G401.6 (cell line): ENCODE measurements at regions not wholly inside any gene's neighbourhood (a gene's known extent, or its start where the extent isn't known, plus 50 kb on each side); places are given as distances from the start of the nearest gene placed in this dataset.

Source experiments
- FAIRE-seq: peaks from 2 replicates; lab custom pipeline; 2012; peaks lifted over from hg19 to GRCh38; lab: Jason Lieb, UNC

DNA sequence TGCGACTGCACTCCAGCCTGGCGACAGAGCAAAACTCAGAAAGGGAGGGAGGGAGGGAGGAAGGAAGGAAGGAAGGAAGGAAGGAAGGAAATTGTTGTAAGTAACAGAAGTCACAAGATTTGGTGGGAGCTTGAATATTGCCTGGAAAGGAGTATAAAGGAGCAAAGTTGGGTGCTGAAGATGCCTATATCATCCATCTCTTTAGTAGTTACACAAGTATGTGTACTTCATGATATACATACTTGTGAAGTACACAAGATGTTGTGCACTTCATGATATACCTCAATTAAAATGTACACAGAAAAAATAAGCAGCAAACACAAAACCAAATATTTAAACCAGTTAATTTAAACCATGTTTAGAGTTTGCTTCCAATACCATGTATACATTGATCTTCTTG lies 1223.8 kb downstream of the SORCS3 start:
- FAIRE-seq = no peak

DNA sequence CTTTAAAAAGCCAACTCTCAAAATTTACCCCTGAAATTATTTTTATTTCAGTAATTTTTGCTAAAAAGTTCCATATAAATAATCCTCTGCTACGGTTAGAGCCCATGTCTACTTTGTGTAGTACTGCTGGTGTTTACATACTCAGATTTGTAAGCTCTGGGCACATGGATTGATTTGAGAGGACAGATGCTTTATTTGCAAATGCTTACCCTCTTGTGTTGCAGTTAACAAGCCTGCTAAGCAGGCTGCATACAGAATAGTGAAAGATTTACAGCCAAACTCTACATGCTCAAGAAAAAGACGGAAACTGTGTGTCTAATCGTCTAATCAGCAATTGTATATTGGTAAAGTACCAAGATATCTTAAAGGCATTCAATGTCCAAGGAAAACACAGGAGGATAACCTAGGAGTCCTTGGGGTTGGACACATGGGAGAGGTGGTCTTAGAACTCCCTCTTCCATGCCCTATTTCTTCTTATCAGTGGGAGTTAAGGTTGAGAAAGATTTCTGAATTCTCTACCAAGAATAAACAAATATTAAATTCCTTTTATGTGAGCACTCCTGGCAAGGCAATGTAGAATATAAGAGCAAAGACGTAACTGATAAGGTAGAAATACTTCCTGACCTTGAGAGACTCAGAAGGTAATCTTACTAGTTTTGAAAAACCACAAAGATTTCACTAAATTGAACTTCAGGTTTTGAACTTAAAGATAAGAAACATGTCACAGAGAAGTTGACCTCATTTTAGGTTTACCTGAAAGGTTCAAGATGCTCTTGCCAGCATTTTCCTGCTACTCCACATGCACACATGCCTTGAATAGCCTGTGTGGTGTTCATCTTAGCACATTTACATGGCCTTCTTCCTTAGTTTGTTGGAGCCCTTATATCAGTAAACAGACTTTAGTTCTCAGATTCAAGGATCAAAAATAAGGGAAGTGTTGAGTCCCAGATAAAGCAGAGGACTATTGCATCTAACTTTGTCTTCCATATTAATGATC lies 1216.5 kb downstream of the SORCS3 start:
- no peak for FAIRE-seq

DNA sequence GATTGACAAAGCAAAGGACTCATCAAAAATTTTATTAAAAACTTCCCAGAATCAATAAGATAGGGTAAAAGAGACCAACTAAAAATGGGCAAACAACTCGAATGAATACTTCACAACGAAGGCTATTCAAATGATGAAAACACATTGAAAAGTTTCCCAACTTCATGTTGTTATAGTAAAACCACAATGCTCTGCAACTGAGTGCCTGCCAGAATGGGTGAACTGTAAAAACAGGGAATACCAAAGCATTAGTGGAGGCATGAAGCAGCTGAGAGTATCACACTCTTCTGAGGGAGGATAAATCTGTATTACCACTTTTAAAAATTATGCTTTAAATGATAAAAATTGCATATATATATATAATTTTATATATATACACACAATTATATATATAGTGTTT lies 1214.7 kb downstream of the SORCS3 start:
- no peak for FAIRE-seq

DNA sequence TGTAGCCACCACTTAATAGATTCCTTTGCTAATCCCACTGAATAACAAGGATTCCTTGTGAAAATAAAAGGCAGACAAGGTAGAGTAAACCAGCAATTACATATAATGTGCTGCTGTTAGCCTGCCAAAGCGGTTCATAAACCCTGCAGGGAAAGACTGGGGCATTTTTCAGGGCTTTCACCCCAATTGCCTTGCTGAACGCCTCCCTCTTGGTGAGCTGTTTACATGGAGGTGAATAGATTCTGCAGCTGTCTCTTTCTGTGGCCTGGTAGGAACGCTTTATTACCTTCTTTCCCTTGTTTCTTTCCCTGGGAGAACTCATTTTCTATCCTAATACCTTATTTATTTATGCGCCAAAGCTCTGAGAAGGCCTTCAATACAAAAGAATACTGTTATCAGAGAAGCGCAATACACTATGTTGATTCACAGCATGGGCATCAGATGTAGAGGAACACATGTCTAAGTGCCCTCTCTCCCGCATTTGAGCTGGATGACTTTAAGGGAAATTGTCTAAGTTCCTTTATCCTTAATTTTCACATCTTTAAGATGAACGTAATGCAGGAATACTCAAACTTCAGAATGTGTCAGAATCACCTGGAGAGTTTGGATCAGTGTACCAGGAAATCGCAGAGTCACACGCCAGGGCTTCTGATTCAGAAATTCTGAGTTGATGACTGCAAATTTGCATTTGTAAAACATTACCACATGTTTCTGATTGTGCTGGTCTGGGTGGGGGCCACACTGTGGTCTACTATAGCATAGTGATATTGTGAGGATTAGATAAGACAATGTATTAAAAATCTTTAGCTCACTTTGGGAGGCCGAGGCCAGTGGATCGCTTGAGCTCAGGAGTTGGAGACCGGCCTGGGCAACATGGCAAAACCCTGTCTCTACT lies 1203.8 kb downstream of the SORCS3 start:
- no peak for FAIRE-seq

DNA sequence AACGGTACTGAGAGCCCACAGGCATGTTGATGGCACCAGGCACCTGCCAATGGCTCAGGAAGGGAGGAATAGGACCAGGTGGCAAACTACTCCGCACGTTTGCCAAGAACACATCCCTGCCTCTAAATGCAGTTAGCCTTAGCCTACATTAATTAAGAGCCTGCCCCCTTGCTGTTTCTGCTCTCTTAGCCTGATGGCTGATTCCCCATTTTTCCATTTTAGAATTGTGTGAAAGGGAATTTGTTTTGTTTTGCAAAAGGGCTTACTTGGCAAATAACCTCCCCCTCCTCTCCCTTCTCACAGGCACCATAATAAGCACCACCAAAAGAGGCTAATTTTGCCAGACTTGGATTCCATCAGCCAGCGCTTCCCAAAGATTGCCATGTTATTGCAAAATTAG lies 1203.2 kb downstream of the SORCS3 start:
- FAIRE-seq = no peak

DNA sequence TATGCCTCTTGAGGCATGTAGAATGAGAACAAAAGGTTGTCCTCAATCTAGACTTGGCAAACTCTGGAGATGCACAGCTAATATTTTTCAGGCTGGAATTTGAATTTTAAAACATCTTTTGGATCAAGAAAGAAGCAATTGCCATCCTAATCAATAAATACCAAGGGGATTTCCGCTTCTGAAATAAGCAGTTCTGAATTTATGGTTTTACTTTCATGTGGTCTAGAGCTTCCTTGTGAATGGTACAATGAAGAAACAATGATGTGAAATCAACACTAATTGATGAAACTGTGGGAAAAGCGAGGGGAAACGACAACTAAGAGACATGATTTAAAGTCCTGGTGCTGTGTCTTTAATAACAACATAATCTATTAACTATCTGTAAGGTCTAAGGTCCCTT lies 1202.7 kb downstream of the SORCS3 start:
- no peak for FAIRE-seq

DNA sequence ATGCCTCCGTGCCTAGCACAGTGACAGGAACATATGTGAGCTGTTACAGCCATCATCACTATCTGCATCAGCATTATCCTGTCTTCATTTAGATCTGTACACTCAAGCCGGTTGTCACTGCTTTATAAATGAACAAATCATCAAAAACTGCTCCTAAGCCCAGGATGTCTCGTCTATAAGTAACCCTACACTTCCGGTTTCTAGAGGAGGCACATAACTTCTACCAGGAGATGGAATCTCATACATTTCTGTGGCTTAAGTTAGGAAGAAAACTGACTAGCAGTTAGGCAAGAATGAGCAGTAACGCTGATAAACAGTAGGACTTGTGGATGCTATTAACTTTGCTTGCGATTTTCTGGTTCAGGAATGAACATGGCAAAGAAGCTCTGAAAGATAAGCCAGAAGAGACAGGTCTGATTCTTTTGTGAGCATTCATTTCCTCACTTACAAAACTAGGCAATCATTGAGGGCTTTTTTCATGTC lies 1199.2 kb downstream of the SORCS3 start:
- no peak for FAIRE-seq

DNA sequence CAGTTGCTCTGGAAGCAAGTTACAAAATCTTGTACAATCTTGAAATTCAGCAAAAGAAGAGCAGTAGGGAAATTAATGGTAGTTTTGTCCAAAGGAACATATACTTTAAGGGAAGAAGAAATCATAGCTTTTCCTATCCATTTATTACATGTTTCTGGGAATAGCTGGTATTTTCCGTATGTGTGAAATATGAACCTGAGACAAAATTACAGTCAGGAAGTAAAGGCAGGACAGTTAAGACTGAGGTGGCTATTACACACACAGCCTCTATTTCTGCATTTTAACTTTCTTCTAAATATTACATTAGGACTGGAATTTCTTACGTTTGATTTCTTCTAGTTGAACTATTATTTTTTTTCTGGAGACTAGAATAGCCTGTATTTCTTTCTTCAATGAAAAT lies 1197.3 kb downstream of the SORCS3 start:
- no peak for FAIRE-seq

DNA sequence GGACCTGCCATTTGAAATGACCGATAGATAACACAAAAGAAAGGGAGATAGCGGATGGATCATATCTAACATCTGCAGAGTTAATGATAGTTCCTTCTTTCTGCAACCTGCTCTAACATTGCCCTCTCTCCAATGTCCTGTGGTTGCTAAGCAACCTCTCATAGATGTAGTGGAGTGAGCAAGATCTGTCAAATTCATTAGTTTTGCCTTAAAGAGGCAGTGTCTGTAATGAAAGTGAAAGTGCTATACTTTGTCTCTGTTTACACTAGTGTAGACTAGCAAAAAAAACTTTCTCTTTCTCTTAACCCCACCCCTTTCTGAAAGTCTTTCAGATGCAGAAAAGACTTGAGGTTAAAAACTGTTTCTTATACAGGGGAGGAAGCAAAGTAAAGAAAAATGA lies 1196.9 kb downstream of the SORCS3 start:
- no peak for FAIRE-seq

DNA sequence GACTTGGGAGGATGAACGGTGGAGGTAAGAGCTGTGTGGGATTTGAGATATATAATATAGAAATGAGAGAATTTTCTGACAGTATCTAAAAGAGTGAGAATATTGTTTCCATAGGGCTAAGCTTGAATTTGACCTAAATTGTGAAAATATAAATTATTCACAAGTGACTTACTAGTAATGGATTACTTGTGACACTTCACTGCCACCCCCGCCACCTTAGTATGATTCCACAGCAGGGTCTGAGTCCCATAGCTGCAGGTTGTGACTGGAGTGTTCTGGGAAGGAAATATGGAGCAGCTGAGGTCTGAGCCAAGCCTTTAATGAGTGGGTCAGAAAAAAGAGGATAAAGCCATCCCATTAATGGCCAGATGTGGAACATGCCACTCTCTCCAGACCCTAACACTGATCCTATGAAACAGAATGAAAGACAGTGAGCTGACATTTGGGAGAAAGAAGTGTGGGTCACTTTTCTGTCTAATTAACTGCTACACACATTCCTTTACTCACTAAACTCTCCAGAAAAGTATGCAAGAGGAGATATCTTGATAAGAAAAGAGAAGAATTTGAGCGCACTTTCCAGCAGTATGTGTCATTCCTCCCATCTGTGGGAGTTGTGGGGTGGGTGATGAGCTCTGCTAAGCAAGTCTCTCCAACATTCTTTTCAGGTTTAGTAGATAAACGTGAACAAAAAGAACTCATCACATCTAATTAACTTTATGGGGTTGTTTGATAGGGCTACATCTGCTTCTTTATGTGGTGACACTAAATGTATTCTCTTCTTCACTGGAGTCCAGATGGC lies 1193.4 kb downstream of the SORCS3 start:
- FAIRE-seq = no peak

DNA sequence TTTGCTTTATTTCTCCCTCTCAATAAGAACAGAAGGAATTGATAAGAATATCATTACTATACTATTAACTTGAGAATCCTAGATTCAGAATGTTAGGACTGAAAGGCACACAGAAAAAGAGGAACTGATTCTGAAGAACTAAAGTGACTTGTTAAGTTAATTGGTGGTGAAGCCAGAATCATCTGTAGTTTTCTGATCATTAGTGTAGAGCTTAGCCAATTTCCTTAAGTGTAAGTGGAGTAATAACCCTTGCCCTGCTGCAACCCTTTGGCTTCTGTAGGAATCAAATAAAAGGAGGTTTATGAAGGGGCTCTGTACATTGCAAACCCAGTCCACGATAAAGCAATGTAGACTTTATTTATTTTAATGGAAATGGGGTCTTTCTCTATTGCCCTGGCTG lies 1186.0 kb downstream of the SORCS3 start:
- FAIRE-seq = no peak

DNA sequence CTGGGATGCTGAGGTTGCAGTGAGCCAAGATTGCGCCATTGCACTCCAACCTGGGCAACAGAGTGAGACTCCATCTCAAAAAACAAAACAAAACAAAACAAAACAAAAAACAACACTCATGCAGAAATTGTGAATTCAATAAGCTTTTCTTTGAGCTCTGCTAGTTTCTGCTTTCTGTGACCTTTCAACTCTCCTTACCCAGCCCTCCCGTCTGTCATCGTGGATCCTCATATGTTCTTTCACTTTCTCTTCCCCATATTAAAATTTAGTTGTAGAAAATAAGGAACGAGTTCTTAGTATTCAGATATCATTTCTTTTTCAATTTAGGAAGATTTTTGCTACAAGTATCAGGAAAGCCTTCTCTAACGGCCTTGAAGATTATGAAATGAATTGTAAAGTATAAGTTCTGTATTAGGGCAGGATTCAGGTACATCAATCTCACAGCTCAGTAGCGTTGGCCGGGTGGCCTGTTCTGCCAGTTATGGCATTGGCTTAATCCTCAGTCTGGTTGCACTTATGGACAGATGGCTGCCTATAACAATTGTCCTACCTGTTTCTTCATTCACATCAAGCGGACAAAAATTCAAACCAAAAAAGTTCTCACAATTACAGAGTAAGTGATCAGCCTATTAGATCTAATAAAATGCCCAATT lies 1167.0 kb downstream of the SORCS3 start:
- FAIRE-seq = no peak

DNA sequence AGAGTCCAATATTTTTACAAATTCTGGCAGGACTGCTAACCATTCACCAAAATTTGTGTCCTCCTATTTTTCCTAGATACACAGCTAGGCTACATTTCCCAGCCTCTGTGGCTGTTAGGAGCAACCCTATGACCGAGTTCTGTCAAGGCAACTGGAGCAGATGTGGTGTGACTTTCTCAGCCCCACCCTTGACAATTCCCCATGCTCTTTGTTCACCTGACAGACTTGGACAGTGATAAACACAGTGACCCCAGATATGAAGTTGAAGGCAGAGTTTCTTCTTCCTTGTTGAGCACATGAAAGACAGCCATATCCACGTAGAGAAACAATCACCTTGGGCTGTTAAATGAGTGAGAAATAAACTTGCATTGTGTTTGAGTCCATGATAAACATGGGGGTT lies 1162.1 kb downstream of the SORCS3 start:
- no peak for FAIRE-seq

DNA sequence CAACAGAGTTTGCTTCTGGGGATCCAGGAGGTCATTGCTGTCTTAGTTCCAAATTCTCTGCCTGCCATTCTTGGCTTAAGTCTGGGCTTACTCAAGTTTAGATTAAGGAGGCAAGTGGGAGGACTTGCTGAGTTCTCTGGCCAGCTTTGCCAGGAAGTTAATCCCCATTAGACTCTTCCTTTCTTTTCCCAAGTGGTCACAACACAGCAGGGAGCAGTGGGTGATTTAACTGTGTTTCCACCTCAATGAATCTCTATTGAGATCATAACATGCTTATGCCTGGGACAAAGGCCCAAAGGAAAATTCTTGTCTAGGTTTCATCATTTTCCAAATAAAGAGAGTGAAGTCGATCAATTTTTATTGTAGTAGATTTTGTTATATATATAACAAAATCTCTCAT lies 1159.6 kb downstream of the SORCS3 start:
- FAIRE-seq = no peak

DNA sequence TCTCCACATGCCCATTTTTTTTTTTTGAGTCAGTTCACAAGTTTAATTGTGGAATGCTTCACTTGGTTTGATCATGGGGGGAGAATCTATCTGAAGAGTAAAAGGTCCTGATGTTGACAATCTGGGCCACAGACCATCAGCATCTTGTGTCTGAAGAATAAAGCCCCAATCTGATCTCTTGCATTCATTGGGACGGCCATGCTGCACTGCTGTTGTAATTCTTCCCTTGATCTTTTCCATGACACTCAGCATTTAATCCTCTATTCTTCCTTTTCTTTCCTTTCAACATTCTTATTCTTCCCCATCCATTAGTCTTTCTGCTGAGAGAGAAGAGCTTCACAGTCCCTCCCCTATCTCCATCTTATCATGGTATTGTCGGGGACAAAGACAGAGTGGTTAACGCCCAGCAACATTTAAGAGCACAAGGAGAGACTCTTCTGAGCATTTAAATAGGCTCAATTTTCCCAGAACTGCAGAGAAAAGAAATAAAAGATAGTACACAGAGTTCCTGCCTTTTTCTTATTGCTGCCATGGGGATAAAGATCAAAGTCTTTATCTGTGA lies 1157.3 kb downstream of the SORCS3 start:
- no peak for FAIRE-seq

DNA sequence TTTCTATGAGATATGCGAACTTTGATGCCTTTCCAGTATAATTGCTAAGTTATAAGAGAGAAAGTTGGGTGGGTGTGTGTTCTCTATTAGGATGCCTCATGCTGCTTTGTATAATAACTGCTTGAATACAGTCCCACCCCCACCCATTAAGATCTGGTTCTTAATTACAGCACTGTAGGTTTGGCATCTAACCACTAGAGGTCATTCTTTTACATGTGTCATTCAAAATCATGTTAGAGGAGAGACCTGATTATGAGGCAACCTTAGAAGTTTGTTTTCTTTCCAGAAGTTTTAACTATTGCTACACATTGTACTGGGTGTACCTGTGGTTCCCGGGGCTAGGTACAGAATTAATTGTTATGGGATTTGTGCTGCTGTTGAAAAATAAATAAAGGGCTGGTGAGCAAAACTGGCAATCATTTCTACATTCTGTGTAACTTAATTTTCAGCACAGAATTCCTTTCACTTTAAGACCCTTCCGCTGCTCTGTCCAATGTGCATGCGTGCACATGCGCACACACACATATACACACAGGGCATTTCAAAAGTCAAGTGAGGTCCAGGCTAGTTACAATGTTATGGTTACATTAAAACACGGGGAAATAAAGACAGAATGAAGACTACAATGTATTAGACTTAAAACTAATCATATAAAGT lies 1156.3 kb downstream of the SORCS3 start:
- no peak for FAIRE-seq

DNA sequence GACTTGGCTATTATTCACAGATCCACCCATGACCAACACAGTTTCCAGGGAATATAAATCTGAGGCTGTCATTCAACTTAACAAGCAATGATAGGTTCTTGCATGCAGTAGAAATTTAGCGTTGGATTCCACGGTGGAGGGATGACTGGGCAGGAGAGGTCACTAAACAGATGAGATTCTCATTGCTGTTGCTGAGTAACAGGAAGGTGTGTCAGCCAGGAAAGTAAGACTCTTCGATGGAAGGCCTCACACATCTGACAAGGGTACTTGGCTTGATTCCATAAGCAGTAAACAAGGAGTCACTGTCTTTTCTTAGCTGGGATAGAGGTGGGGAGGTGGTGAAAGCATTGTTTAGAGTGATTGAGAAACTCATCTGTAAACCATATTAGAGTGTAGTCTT lies 1152.0 kb downstream of the SORCS3 start:
- no peak for FAIRE-seq

DNA sequence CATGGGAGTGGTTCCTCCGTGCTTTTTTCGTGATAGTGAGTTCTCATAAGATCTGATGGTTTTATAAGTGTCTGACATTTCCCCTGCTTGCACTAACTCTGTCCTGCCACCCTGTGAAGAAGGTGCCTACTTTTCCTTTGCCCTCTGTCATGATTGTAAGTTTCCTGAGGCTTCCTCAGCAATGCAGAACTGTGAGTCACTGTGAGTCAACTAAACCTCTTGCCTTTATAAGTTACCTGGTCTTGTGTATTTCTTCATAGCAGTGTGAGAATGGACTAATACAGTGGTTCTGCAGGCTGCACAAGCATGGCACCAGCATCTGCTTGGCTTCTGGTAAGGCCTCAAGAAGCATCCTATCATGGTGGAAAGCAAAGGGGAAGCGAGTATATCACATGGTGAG lies 1144.6 kb downstream of the SORCS3 start:
- no peak for FAIRE-seq

DNA sequence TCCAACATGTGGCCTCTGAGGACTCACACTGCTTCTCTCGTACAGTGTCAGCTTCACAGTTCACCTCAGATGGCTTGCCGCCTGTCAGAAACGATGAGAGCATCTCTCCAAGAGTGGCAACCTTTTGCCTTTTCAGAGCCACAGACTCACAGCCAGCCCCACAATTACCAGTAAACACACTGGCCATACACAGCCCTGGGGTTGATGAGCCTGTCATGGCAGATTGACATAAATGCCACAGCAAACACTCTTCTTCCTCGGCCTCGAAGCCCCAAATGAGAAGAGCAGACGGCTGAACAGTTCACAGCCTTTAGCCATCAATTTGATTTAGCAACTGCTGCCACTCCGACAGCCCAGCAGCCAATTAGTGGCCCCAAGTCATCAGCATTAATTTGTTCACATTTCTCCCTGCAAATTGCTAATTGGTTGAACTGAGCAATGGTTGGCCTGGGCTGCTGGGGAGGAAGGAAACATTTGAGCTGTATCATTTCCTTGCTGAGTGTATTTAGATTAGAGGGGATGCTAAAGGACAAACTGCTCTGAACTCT lies 1142.9 kb downstream of the SORCS3 start:
- FAIRE-seq = no peak

DNA sequence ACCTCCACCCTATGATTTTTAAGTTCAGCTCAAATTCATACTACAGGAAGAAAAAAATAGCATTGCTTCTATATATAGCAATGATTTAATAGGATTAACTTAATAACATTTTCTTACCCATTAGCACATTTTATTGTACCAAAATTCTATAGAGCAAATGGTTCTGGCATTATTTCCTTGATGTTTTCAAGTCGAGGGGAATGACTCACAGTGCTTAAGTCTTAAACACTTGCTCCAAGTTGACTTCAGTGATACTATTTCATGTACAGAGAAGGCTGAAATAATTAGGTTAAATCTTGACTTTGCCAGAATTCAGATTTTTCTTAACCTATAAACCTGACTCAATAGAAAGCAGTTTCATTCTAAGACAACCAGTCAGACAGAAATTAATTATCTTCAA lies 1133.8 kb downstream of the SORCS3 start:
- no peak for FAIRE-seq

DNA sequence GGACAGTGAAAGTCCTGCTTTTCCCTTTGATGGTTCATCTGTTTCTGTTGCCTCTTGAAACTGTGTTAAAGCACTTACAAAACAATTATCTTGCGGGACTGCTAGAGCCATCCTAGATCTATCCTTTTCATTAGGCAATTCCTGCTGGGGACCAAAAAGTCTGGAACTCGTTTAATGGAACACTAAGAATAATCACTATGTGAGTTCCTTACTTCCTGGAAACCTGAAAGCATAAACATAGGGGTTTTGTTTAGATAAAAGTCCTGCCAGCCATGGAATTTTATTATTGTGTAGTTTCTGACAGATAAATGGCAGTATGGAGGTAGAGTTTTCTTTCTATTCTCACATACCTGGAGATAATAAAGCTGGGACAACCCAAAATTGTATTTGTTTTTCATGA lies 1133.3 kb downstream of the SORCS3 start:
- no peak for FAIRE-seq
